GM18502 (cell line): ENCODE measurements at regions not wholly inside any gene's neighbourhood (a gene's known extent, or its start where the extent isn't known, plus 50 kb on each side); places are given as distances from the start of the nearest gene placed in this dataset.

ENCODE experiments used
- ATAC-seq: cut with Tn5 transposase; IDR thresholded peaks from one replicate; pipeline ENCODE4 v1.9.1; 2021; ENCODE audit warnings: mild to moderate bottlenecking; ENCODE audit not compliant: unreplicated experiment, poor library complexity

- no peak for ATAC-seq
These were observed 151.0 kb downstream of the COX7C start for GRCh38 chr5:86768699-86769202.

GRCh38 chr5:86780018-86780417 lies 162.3 kb downstream of the COX7C start:
- no peak for ATAC-seq

GRCh38 chr5:86786955-86787354 lies 169.2 kb downstream of the COX7C start:
- ATAC-seq, result no peak

GRCh38 chr5:86795659-86796058 lies 177.9 kb downstream of the COX7C start:
- no peak for ATAC-seq

- ATAC-seq, result no peak
These were observed 179.9 kb downstream of the COX7C start for GRCh38 chr5:86797677-86798076.

- no peak for ATAC-seq
These were observed 188.5 kb downstream of the COX7C start for GRCh38 chr5:86806206-86806605.

- no peak for ATAC-seq
These were observed 189.6 kb downstream of the COX7C start for GRCh38 chr5:86807046-86808031.

GRCh38 chr5:86814315-86814714 lies 196.6 kb downstream of the COX7C start:
- ATAC-seq, result no peak

GRCh38 chr5:86814907-86815306 lies 197.2 kb downstream of the COX7C start:
- no peak for ATAC-seq

- ATAC-seq, result no peak
These were observed 206.9 kb downstream of the COX7C start for GRCh38 chr5:86824637-86825036.

GRCh38 chr5:86831128-86831527 lies 213.4 kb downstream of the COX7C start:
- ATAC-seq, result no peak

- ATAC-seq, result no peak
These were observed 216.1 kb downstream of the COX7C start for GRCh38 chr5:86833868-86834267.

- no peak for ATAC-seq
These were observed 219.9 kb downstream of the COX7C start for GRCh38 chr5:86837610-86838009.

- ATAC-seq, result no peak
These were observed 220.3 kb downstream of the COX7C start for GRCh38 chr5:86838083-86838482.

GRCh38 chr5:86841000-86841644 lies 223.4 kb downstream of the COX7C start:
- no peak for ATAC-seq

- ATAC-seq, result no peak
These were observed 240.7 kb downstream of the COX7C start for GRCh38 chr5:86858442-86858841.

- ATAC-seq, result no peak
These were observed 243.8 kb downstream of the COX7C start for GRCh38 chr5:86861512-86861911.

- ATAC-seq, result no peak
These were observed 244.4 kb downstream of the COX7C start for GRCh38 chr5:86862093-86862492.

GRCh38 chr5:86864051-86864450 lies 246.3 kb downstream of the COX7C start:
- ATAC-seq, result no peak

- no peak for ATAC-seq
These were observed 247.6 kb downstream of the COX7C start for GRCh38 chr5:86865256-86865785.

GRCh38 chr5:86866036-86866435 lies 248.3 kb downstream of the COX7C start:
- ATAC-seq, result no peak
